Common myeloid progenitor, CD34-positive (primary cell): ENCODE measurements at regions not wholly inside any gene's neighbourhood (a gene's known extent, or its start where the extent isn't known, plus 50 kb on each side); places are given as distances from the start of the nearest gene placed in this dataset.

Experiments
- CTCF ChIA-PET: fragments of 350-600 bp; sonication (Branson Sonifier 250); formaldehyde crosslinking; loops from one replicate; lab custom pipeline; 2021; ENCODE audit warnings: antibody characterized with exemption; lab: Charles Lee
- POLR2A ChIA-PET: fragments of 350-600 bp; sonication (Branson Sonifier 250); formaldehyde crosslinking; loops from one replicate; lab custom pipeline; 2021; ENCODE audit warnings: antibody characterized with exemption; lab: Charles Lee
- DNase-seq, 3 donors: peaks; one replicate each; pipeline versions ENCODE4 v3.0.0 to v3.0.0-alpha.2; 2013
- H3K27ac ChIP-seq, 2 experiments: 1 replicate in 1 of 2; 2 replicates in 1 of 2; pipeline ENCODE4 v1.7.0; 2013; ENCODE audit warnings: inconsistent platforms in 2 of 2, low read length in 2 of 2, mild to moderate bottlenecking in 2 of 2, low read depth in 1 of 2, moderate library complexity in 1 of 2; ENCODE audit not compliant: severe bottlenecking in 2 of 2, insufficient read depth in 1 of 2, poor library complexity in 1 of 2
- H3K27me3 ChIP-seq, 5 experiments: replicated peaks in 2 of 5; 1 replicate in 3 of 5; 2 replicates in 2 of 5; pipeline versions ENCODE4 v1.6.1 to v1.7.0; 2013; ENCODE audit warnings: low read length in 4 of 5, mild to moderate bottlenecking in 2 of 5, moderate library complexity in 2 of 5, inconsistent platforms in 1 of 5; ENCODE audit not compliant: insufficient read depth in 5 of 5, control insufficient read depth in 4 of 5
- H3K36me3 ChIP-seq, 4 experiments: 1 replicate in 2 of 4; 2 replicates in 2 of 4; pipeline versions ENCODE4 v1.6.1 to v1.7.0; 2013; ENCODE audit warnings: low read length in 3 of 4, control low read depth in 1 of 4, mild to moderate bottlenecking in 1 of 4; ENCODE audit not compliant: control insufficient read depth in 4 of 4, insufficient read depth in 4 of 4
- H3K4me1 ChIP-seq, 4 experiments: 1 replicate in 3 of 4; 2 replicates in 1 of 4; pipeline versions ENCODE4 v1.6.1 to v1.7.1; 2013; ENCODE audit warnings: low read length in 3 of 4, mild to moderate bottlenecking in 3 of 4, control low read depth in 1 of 4, inconsistent platforms in 1 of 4, moderate library complexity in 1 of 4; ENCODE audit not compliant: control insufficient read depth in 4 of 4, insufficient read depth in 4 of 4; ENCODE audit errors: control extremely low read depth in 1 of 4
- H3K4me3 ChIP-seq, 7 experiments: 1 replicate in 4 of 7; 2 replicates in 3 of 7; pipeline versions ENCODE4 v1.5.1 to v1.7.0; 2013; ENCODE audit warnings: mild to moderate bottlenecking in 7 of 7, low read length in 6 of 7, moderate library complexity in 6 of 7, inconsistent platforms in 2 of 7, low read depth in 2 of 7, control low read depth in 1 of 7; ENCODE audit not compliant: insufficient read depth in 4 of 7, control insufficient read depth in 1 of 7; ENCODE audit errors: extremely low read depth in 1 of 7
- H3K9me3 ChIP-seq, 5 experiments: 1 replicate in 4 of 5; 2 replicates in 1 of 5; pipeline versions ENCODE4 v1.6.1 to v1.7.1; 2013; ENCODE audit warnings: low read length in 4 of 5, mild to moderate bottlenecking in 2 of 5, inconsistent platforms in 1 of 5, low read depth in 1 of 5, moderate library complexity in 1 of 5; ENCODE audit not compliant: control insufficient read depth in 4 of 5, insufficient read depth in 2 of 5; ENCODE audit errors: control extremely low read depth in 1 of 5
- WGBS: methylation state at CpG from one replicate; pipeline ENCODE4 v1.1.5; 2013; ENCODE audit not compliant: insufficient coverage; 5-methylcytosine and 5-hydroxymethylcytosine counted together

DNA sequence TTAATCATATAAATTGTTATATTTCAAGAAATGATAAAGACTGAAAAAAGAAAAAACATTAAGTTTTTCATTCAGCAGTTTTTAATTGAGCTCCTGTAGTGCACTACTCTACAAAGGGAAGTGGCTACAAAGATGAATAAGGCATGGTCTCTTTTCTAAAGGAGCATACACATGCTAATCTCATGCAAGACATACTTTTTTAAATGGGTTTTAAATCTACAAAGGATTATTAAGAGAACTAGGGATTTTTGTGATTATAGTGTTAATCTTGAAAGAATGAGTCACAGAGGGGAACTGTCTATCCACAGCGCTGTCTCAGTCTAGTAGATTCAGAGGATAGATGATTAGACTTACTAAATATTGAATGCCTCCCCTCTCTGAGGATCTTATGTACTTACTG is 1722.2 kb downstream of the RPA4 start:
- H3K36me3 ChIP-seq, result no peaks in the 10 kb centered on the region
- H3K27ac ChIP-seq, result no peak overlapping the region
- no CpG with 5 or more reads among the region's 1 CpG for WGBS
- no peak overlapping the region for H3K4me3 ChIP-seq
- H3K4me1 ChIP-seq, result no peaks in the 10 kb centered on the region
- ChIA-PET POLR2A (no interaction called here), CTCF (no interaction called here)
- no peak for DNase-seq
- no peaks in the 10 kb centered on the region for H3K9me3 ChIP-seq
- H3K27me3 ChIP-seq, result no peaks in the 10 kb centered on the region

DNA sequence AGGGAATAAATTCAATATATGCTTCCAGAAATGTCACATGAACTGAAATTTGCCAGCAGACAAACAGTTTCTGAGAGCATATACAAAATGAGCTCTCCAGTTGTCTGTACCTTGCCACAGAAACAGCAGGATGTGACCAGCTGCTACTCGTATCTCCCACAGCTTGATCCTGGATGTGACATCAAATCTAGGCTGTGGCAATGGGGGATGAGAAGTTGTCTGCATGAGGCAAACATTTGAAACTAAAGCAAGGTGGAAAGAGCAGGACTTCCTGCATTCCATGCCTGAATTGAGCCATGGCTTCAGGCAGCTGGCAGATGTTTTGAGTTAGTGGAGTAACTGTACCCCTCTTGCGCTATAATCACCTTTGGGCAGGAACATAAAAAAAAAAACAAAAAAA is 1724.0 kb downstream of the RPA4 start:
- DNase-seq, result no peak
- 89% methylated on average over 1 of the region's 2 CpGs for WGBS
- Histone ChIP-seq H3K27me3 (no peaks in the 10 kb centered on the region), H3K9me3 (no peaks in the 10 kb centered on the region), H3K4me1 (no peaks in the 10 kb centered on the region), H3K36me3 (no peaks in the 10 kb centered on the region), H3K4me3 (no peak overlapping the region), H3K27ac (no peak overlapping the region)
- POLR2A ChIA-PET, result no interaction called here
- CTCF ChIA-PET, result no interaction called here

DNA sequence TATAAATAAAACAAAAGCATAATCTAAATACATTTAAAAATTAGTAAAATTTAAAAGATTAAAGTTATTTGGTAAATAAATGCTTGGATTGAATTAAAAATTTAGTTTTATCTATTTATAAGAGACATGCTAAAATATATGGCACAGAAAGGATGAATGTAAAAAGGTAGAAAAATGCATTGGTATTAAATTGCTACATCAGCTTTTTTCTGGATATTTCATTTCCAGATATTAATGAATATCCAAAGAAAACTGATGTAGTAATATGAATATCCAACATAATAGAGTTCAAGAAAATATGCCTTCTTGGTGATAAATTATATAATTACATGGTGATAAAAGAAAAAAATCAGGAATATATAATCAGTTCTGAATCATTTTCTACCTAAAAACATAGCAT is 1743.9 kb downstream of the RPA4 start:
- Histone ChIP-seq H3K36me3 (no peaks in the 10 kb centered on the region), H3K27me3 (no peaks in the 10 kb centered on the region), H3K9me3 (peaks cover 0 to under 1% (median 0%) of the 10 kb centered on the region in 5 experiments), H3K27ac (no peak overlapping the region), H3K4me1 (no peaks in the 10 kb centered on the region), H3K4me3 (no peak overlapping the region)
- DNase-seq, result no peak
- CTCF ChIA-PET, result no interaction called here
- POLR2A ChIA-PET, result no interaction called here

DNA sequence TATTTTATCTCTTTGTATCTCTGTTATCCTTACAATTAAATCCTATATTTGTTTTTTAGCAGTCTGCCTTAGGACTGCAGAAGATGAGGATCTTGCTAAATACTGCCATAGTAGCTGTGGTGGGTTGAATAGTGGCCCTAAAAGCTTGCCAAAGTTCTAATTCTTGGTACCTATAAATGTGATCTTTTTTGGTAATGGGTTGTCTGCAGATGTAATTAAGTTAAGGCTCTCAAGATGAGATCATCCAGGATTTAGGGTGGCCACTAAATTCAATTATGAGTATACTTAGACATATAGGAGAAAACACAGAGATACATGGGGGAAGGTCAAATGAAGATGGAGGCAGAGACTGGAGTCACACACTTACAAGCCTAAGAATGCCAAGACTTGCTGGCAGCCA is 1753.7 kb downstream of the RPA4 start:
- no peaks in the 10 kb centered on the region for H3K27me3 ChIP-seq

DNA sequence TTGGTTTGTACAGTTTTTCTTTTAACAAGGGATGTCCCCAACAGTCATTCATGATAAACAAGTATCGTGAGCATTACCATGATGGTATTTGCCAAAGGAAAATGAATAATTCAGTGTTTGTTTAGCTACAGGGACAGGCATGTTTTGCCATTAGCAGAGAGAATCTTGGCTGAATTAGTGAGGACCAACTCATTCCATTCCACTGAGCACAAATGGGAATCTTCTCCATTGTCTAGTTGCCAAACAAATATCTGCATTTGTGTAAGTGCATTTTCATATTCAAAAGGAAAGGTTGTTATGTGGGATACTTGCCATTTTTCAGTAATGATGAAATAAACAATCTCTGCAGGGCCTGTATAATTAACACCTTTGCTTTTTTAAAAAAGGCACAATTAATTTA is 1762.6 kb downstream of the RPA4 start:
- Histone ChIP-seq H3K4me3 (no peak overlapping the region), H3K9me3 (no peaks in the 10 kb centered on the region), H3K36me3 (no peaks in the 10 kb centered on the region), H3K27ac (no peak overlapping the region), H3K4me1 (no peaks in the 10 kb centered on the region), H3K27me3 (no peaks in the 10 kb centered on the region)
- POLR2A ChIA-PET, result no interaction called here
- CTCF ChIA-PET, result no interaction called here
- 86% methylated on average over 1 of the region's 1 CpG for WGBS
- DNase-seq, result no peak

More for the DNA sequence above, 1753.7 kb downstream of the RPA4 start:
- no peak overlapping the region for H3K27ac ChIP-seq
- no peak for DNase-seq
- no peak overlapping the region for H3K4me3 ChIP-seq
- H3K9me3 ChIP-seq, result no peaks in the 10 kb centered on the region
- no peaks in the 10 kb centered on the region for H3K4me1 ChIP-seq
- POLR2A ChIA-PET, result no interaction called here
- no peaks in the 10 kb centered on the region for H3K36me3 ChIP-seq
- CTCF ChIA-PET, result no interaction called here

DNA sequence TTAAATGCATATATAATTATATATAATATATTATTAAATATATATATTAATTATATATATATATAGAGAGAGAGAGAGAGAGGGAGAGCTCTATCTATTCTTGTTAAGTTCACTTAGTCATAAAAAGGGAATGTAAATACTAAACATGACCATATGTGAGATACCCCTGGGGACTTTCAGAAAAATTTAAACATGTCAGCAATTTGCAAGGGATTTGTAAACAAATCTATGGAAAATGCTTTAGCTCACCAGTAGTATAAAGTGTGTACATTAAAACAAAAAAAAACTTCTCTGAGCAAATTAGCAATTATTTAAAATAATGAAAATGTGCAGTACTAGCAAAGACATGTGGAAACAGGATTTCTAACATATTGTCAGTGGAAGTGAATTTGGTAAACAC is 1755.5 kb downstream of the PCDH19 start:
- Histone ChIP-seq H3K36me3 (no peaks in the 10 kb centered on the region), H3K4me1 (no peaks in the 10 kb centered on the region), H3K27me3 (no peaks in the 10 kb centered on the region), H3K27ac (no peak overlapping the region), H3K9me3 (no peaks in the 10 kb centered on the region), H3K4me3 (no peak overlapping the region)
- ChIA-PET CTCF (no interaction called here), POLR2A (no interaction called here)
- no peak for DNase-seq
